Gastroesophageal sphincter (tissue), 4 donors: ENCODE measurements at regions not wholly inside any gene's neighbourhood (a gene's known extent, or its start where the extent isn't known, plus 50 kb on each side); places are given as distances from the start of the nearest gene placed in this dataset.

ENCODE experiments used
- ATAC-seq: fragments of 150-250 bp; one replicate; pipeline ENCODE4 v1.9.1; 2016; ENCODE audit warnings: mild to moderate bottlenecking, moderate library complexity
- H3K27ac ChIP-seq, 4 donors: fragments of 200-600 bp; sonication (generic) in 3 of 4; 1 replicate in 3 of 4; 2 replicates in 1 of 4; pipeline ENCODE4 v1.5.1; 2016 to 2019
- H3K27me3 ChIP-seq: fragments of 200-600 bp; sonication (generic); one replicate; pipeline ENCODE4 v1.5.1; 2019
- H3K36me3 ChIP-seq, 2 donors: fragments of 200-600 bp; sonication (generic); one replicate each; pipeline ENCODE4 v1.5.1; 2019; ENCODE audit warnings: control low read depth in 1 of 2
- H3K4me1 ChIP-seq, 3 donors: fragments of 200-600 bp; sonication (generic); 1 replicate in 2 of 3; 2 replicates in 1 of 3; pipeline ENCODE4 v1.5.1; 2016 to 2019; ENCODE audit warnings: control low read depth in 2 of 3
- H3K4me3 ChIP-seq, 2 donors: fragments of 200-600 bp; sonication (generic); one replicate each; pipeline ENCODE4 v1.5.1; 2019; ENCODE audit warnings: mild to moderate bottlenecking in 1 of 2, moderate library complexity in 1 of 2
- H3K9me3 ChIP-seq, 3 donors: fragments of 200-600 bp; sonication (generic); one replicate each; pipeline ENCODE4 v1.5.1; 2017 to 2019; ENCODE audit warnings: control low read depth in 2 of 3
- EP300 ChIP-seq: sonication (generic); formaldehyde crosslinking; IDR thresholded peaks from one replicate; pipeline ENCODE4 v1.6.1; 2017; ENCODE audit warnings: antibody characterized with exemption, mild to moderate bottlenecking
- POLR2A ChIP-seq, 2 donors: fragments of 450-650 bp; IDR thresholded peaks; one replicate each; pipeline ENCODE4 v1.6.1; 2017; ENCODE audit warnings: antibody characterized with exemption in 2 of 2, mild to moderate bottlenecking in 2 of 2, moderate library complexity in 1 of 2
- POLR2AphosphoS5 ChIP-seq: sonication (generic); formaldehyde crosslinking; IDR thresholded peaks from one replicate; pipeline ENCODE4 v1.6.1; 2017; ENCODE audit warnings: antibody characterized with exemption
- WGBS, 2 donors: methylation state at CpG; one replicate each; pipeline ENCODE4 v1.1.5; 2018; ENCODE audit warnings: low coverage in 1 of 2; 5-methylcytosine and 5-hydroxymethylcytosine counted together
- TF ChIP-seq, protein P1 (sequence below), 4 experiments: fragments of 200-600 bp in 2 of 4; fragments of 450-650 bp in 2 of 4; sonication (generic) in 1 of 4; IDR thresholded peaks; one replicate each; pipeline ENCODE4 v1.5.1; 2017 to 2019; ENCODE audit warnings: antibody characterized with exemption in 4 of 4, mild to moderate bottlenecking in 2 of 4, moderate library complexity in 2 of 4

DNA sequence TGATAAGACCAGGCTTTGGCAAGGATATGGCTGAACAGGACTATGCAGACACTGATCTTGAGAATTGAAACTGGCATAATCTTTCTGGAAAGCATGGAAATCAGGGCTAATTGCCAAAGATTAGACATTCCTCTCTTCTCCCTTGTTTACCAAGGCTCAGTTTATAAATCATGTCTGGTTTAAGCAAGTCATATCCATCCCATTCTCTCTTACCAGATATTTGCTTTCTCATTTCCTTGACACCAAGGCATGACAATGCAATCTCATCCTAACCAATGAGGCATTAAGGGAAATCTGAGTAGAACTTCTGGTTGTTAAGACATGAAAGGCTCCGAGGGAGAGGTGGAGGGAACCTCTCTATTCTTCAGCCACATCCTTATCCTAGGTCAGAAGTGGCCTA is 110.3 kb upstream of the CEP85L start:
- ATAC-seq, result no peak

DNA sequence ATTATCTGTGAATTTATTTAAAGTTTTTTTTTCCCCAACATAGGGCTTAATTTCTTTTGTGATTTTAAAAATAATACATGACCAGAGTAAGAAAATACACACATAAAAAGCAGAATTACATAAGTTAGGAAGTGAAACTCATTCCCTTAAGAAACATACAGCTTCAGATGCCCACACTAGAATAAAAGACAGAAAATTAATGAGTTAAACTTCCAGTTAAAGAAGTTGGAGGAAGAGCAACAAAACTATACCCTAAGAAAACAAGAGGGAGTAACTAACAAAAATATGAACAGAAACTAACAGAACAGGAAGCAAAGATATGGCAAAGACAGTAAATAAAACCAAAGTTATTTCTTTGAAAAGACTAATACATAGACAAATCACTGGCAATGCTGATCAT is 107.6 kb upstream of the CEP85L start:
- Histone ChIP-seq H3K4me3 (no peak overlapping the region), H3K27ac (no peak overlapping the region), H3K36me3 (no peaks in the 10 kb centered on the region), H3K4me1 (no peaks in the 10 kb centered on the region), H3K27me3 (peaks cover 4% of the 10 kb centered on the region), H3K9me3 (no peaks in the 10 kb centered on the region)
- TF ChIP-seq POLR2AphosphoS5 (no peak), POLR2A (IDR thresholded peaks at IDR 0.05) (no peak), EP300 (no peak)
- TF ChIP-seq, protein P1, sequence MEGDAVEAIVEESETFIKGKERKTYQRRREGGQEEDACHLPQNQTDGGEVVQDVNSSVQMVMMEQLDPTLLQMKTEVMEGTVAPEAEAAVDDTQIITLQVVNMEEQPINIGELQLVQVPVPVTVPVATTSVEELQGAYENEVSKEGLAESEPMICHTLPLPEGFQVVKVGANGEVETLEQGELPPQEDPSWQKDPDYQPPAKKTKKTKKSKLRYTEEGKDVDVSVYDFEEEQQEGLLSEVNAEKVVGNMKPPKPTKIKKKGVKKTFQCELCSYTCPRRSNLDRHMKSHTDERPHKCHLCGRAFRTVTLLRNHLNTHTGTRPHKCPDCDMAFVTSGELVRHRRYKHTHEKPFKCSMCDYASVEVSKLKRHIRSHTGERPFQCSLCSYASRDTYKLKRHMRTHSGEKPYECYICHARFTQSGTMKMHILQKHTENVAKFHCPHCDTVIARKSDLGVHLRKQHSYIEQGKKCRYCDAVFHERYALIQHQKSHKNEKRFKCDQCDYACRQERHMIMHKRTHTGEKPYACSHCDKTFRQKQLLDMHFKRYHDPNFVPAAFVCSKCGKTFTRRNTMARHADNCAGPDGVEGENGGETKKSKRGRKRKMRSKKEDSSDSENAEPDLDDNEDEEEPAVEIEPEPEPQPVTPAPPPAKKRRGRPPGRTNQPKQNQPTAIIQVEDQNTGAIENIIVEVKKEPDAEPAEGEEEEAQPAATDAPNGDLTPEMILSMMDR (IDR thresholded peaks at IDR 0.05), result no peak
- no peak for ATAC-seq

More for the DNA sequence above, 110.3 kb upstream of the CEP85L start:
- TF ChIP-seq, protein P1 (IDR thresholded peaks at IDR 0.05), result no peak
- TF ChIP-seq POLR2AphosphoS5 (no peak), POLR2A (IDR thresholded peaks at IDR 0.05) (no peak), EP300 (no peak)
- Histone ChIP-seq H3K9me3 (no peaks in the 10 kb centered on the region), H3K27me3 (peaks cover 1% of the 10 kb centered on the region), H3K36me3 (no peaks in the 10 kb centered on the region), H3K4me3 (no peak overlapping the region), H3K4me1 (no peaks in the 10 kb centered on the region), H3K27ac (no peak overlapping the region)
- 67 to 80% methylated on average over 1 of the region's 1 CpG for WGBS, 2 donors

DNA sequence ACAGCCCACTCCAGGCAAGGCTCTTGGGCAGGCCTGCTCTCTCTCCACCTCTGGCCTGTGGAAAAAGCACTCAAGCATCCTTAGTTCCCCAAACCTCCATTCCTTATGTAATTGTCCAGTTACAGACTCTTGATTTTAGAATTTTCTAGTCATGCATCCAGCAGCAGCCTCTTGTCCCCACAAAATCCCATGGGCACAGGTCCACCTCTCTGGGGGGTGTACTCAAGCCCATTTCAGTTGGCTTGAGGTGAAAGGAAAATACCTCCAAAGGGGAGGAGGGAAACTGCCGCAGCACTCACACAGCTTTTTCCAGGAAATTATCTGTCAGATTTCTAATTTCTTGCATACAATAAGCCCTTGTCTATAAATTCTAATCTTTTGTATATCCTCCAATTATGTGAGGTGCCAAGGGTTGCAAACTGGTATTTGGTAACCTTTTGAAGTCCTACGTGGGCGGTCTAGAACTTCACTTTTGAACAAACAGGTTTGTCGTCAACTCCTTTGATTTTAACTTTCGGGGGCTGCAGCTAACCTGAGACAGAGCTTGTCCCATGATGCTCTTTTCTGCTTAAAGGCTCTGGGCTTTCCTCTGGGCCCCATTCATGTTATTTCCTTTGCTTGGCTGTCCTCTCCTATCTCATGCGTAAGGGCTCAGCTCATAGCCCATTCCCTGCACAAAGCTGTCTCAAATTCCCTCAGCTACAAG is 104.7 kb upstream of the CEP85L start:
- Histone ChIP-seq H3K4me3 (no peak overlapping the region), H3K4me1 (no peaks in the 10 kb centered on the region), H3K9me3 (no peaks in the 10 kb centered on the region), H3K27ac (no peak overlapping the region), H3K27me3 (peaks cover 4% of the 10 kb centered on the region), H3K36me3 (no peaks in the 10 kb centered on the region)
- WGBS, 2 donors, result 87 to 93% methylated on average over 5 to 6 of the region's 6 CpGs
- TF ChIP-seq POLR2A (IDR thresholded peaks at IDR 0.05) (no peak), POLR2AphosphoS5 (no peak), EP300 (no peak)
- TF ChIP-seq, protein P1 (IDR thresholded peaks at IDR 0.05), result no peak
- ATAC-seq, result no peak

DNA sequence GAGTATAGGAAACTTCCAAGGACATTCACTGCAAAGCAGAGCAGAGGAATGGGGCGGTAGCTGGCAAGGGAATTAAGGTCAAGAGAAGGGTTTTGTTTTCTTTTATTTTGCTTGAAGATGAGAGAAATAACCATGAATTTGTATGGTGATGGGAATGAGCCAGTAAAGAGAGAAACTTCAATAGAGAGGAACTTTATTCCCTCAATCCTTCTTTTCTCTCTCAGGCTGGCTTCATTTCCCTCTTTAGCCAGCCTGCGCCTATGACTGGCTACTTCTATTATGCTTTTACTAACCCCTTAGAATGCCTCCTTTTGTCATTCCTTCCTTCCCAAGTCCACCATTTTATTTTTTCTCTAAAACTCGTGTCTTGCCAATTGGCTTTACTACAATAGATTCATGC is 101.4 kb upstream of the CEP85L start:
- H3K36me3 ChIP-seq, result no peaks in the 10 kb centered on the region
- no peak overlapping the region for H3K4me3 ChIP-seq
- 78 to 80% methylated on average over 3 of the region's 3 CpGs for WGBS, 2 donors
- TF ChIP-seq POLR2A (IDR thresholded peaks at IDR 0.05) (no peak), POLR2AphosphoS5 (no peak), EP300 (no peak)
- TF ChIP-seq, protein P1 (IDR thresholded peaks at IDR 0.05), result no peak
- ATAC-seq, result no peak
- peaks cover 0 to 15% (median 0%) of the 10 kb centered on the region in 3 donors for H3K4me1 ChIP-seq
- no peak overlapping the region for H3K27ac ChIP-seq
- no peaks in the 10 kb centered on the region for H3K9me3 ChIP-seq
- peaks cover 4% of the 10 kb centered on the region for H3K27me3 ChIP-seq

DNA sequence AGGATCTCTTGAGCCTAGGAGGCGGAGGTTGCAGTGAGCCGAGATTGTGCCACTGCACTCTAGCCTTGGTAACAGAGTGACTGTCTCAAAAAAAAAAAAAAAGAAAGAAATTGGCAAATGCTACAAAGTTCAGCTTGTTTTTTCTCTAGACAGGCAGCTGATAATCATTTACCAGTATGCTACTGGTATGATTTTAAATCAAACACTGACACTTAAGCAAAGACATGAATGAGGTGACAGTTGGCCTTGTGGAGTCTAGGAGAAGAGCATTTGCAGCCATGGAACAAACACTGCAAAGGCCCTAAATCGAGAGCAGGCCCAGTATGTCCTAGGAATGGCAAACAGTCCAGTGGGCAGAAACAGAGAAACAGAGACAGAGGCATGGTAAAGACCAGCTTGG is 99.7 kb upstream of the CEP85L start:
- Histone ChIP-seq H3K9me3 (no peaks in the 10 kb centered on the region), H3K4me3 (no peak overlapping the region), H3K36me3 (no peaks in the 10 kb centered on the region), H3K27me3 (no peaks in the 10 kb centered on the region), H3K4me1 (peaks cover 0 to 15% (median 0%) of the 10 kb centered on the region in 3 donors), H3K27ac (no peak overlapping the region)
- TF ChIP-seq EP300, result no peak
- TF ChIP-seq POLR2A (IDR thresholded peaks at IDR 0.05), result no peak
- TF ChIP-seq, protein P1 (IDR thresholded peaks at IDR 0.05), result no peak
- TF ChIP-seq POLR2AphosphoS5, result no peak
- 89 to 91% methylated on average over 3 of the region's 3 CpGs for WGBS, 2 donors
- ATAC-seq, result no peak
